ENCODE measurements at regions not wholly inside any gene's neighbourhood (a gene's known extent, or its start where the extent isn't known, plus 50 kb on each side); places are given as distances from the start of the nearest gene placed in this dataset.

- H3K9me3 Mint-ChIP-seq: no peaks in the 10 kb centered on the region
- H3K4me3 Mint-ChIP-seq: no peak overlapping the region
- H3K36me3 Mint-ChIP-seq: no peaks in the 10 kb centered on the region
- H3K4me1 Mint-ChIP-seq (ENCODE audit: unreplicated experiment): no peaks in the 10 kb centered on the region
- no peak for TF ChIP-seq CTCF (conservative IDR thresholded peaks at IDR 0.05)
- H3K27me3 Mint-ChIP-seq: peaks cover 8% of the 10 kb centered on the region
- no peak overlapping the region for H3K27ac Mint-ChIP-seq
- no peak for DNase-seq (ENCODE audit: extremely low spot score, unreplicated experiment)
These were observed 271.3 kb downstream of the TJP1 start for GRCh38 chr15:29550834-29551465.

- Mint-ChIP-seq H3K9me3 (no peaks in the 10 kb centered on the region), H3K4me3 (no peak overlapping the region), H3K27me3 (peaks cover 4% of the 10 kb centered on the region), H3K36me3 (no peaks in the 10 kb centered on the region), H3K27ac (no peak overlapping the region), H3K4me1 (ENCODE audit: unreplicated experiment) (no peaks in the 10 kb centered on the region)
- DNase-seq (ENCODE audit: extremely low spot score, unreplicated experiment): no peak
- TF ChIP-seq CTCF (conservative IDR thresholded peaks at IDR 0.05): no peak
These were observed 274.3 kb downstream of the TJP1 start for GRCh38 chr15:29548006-29548405.

- no peaks in the 10 kb centered on the region for H3K36me3 Mint-ChIP-seq
- H3K4me1 Mint-ChIP-seq (ENCODE audit: unreplicated experiment): no peaks in the 10 kb centered on the region
- H3K9me3 Mint-ChIP-seq: no peaks in the 10 kb centered on the region
- H3K27ac Mint-ChIP-seq: no peak overlapping the region
- peaks cover 10% of the 10 kb centered on the region for H3K27me3 Mint-ChIP-seq
- no peak for DNase-seq (ENCODE audit: extremely low spot score, unreplicated experiment)
- TF ChIP-seq CTCF (conservative IDR thresholded peaks at IDR 0.05): no peak
- H3K4me3 Mint-ChIP-seq: no peak overlapping the region
These were observed 275.0 kb upstream of the NSMCE3 start for GRCh38 chr15:29544513-29545128.

- Mint-ChIP-seq H3K4me3 (no peak overlapping the region), H3K27ac (no peak overlapping the region), H3K36me3 (no peaks in the 10 kb centered on the region), H3K4me1 (ENCODE audit: unreplicated experiment) (peaks cover 3% of the 10 kb centered on the region), H3K27me3 (peaks cover 10% of the 10 kb centered on the region), H3K9me3 (no peaks in the 10 kb centered on the region)
- DNase-seq (ENCODE audit: extremely low spot score, unreplicated experiment): no peak
- no peak for TF ChIP-seq CTCF (conservative IDR thresholded peaks at IDR 0.05)
These were observed 273.4 kb upstream of the NSMCE3 start for GRCh38 chr15:29542994-29543393.

GRCh38 chr15:29541309-29541708 lies 271.7 kb upstream of the NSMCE3 start:
- Mint-ChIP-seq H3K36me3 (no peaks in the 10 kb centered on the region), H3K4me1 (ENCODE audit: unreplicated experiment) (peaks cover 4% of the 10 kb centered on the region), H3K9me3 (no peaks in the 10 kb centered on the region), H3K27me3 (peaks cover 13% of the 10 kb centered on the region), H3K27ac (no peak overlapping the region), H3K4me3 (no peak overlapping the region)
- DNase-seq (ENCODE audit: extremely low spot score, unreplicated experiment): no peak
- no peak for TF ChIP-seq CTCF (conservative IDR thresholded peaks at IDR 0.05)

Data from type B pancreatic cell (in vitro differentiated cells).